GM12872 (cell line): ENCODE measurements at regions not wholly inside any gene's neighbourhood (a gene's known extent, or its start where the extent isn't known, plus 50 kb on each side); places are given as distances from the start of the nearest gene placed in this dataset.

Experiments
- CTCF ChIP-seq: IDR thresholded peaks from 3 replicates; pipeline ENCODE4 v1.5.1; 2011; ENCODE audit warnings: low read depth, mild to moderate bottlenecking, low read length, moderate library complexity; ENCODE audit not compliant: insufficient read depth

GRCh38 chr1:219790834-219791615 is 137.3 kb downstream of the SLC30A10 start:
- no peak for TF ChIP-seq CTCF

- TF ChIP-seq CTCF = no peak
These were observed 139.7 kb downstream of the SLC30A10 start for GRCh38 chr1:219788700-219789099.

- no peak for TF ChIP-seq CTCF
These were observed 140.3 kb downstream of the SLC30A10 start for GRCh38 chr1:219788091-219788490.

GRCh38 chr1:219784660-219785381 is 143.5 kb downstream of the SLC30A10 start:
- TF ChIP-seq CTCF = no peak

- no peak for TF ChIP-seq CTCF
These were observed 144.6 kb downstream of the SLC30A10 start for GRCh38 chr1:219783605-219784235.

- TF ChIP-seq CTCF = no peak
These were observed 145.4 kb downstream of the SLC30A10 start for GRCh38 chr1:219782929-219783328.

GRCh38 chr1:219782311-219782710 is 146.0 kb downstream of the SLC30A10 start:
- TF ChIP-seq CTCF = no peak
